ENCODE measurements at regions not wholly inside any gene's neighbourhood (a gene's known extent, or its start where the extent isn't known, plus 50 kb on each side); places are given as distances from the start of the nearest gene placed in this dataset.

DNA sequence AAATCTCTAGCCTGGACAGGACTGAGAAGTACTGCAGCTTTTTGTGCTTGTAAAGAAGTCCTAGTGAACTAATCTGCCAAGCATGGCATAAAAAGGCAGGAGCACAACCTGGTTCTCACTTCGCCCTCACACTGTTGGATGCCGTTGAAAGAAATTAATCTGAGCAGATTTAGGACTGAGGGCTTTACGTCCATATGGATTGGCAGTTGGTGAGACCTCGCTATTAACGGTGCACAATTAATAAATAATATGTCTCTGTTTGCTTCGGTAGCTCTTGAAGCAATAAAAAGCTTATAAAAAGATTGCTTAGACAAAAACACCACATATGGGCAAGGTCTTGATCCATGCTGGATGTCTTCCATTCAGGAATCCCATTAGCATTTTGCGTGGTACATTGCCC, 185.6 kb upstream of the EPHA7 start:
- DNase-seq: no peak

DNA sequence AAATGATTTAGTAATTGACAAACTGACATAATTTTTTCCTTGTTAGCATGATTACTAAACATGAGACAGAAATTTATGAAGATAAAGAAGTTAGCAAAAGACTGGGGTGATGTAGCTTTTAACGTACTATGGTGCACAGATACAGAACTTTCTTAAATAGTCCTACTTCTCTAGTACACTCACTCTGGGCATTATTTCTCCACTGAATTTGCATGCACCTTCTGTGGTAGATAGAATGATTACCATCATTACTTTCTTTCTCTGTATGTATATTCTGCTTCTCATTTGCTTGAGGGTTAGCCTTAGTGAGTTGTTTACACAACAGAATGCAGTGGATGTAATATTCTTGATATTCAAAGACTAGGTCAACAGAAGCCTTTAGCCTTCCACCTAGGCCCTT, 173.1 kb upstream of the EPHA7 start:
- peak; percentile 13 for DNase-seq

DNA sequence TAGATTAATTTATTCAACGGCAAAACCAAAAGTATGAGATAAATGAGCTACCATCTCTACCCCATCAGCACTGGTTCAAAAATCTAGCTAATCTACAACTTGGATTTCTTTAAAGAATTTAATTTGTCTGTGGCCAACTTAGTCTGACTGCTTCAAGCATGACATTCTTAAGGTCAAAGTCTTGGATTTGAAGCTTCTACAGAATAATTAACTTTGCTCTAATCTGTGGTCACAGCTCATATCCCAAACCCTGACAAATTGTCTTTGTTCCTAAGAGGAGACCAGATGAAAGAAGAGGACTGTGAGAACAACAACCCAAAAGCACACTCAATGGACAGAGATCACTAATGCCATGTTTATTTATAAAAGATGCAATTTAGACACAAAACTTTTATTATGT, 166.9 kb upstream of the EPHA7 start:
- no peak for DNase-seq

DNA sequence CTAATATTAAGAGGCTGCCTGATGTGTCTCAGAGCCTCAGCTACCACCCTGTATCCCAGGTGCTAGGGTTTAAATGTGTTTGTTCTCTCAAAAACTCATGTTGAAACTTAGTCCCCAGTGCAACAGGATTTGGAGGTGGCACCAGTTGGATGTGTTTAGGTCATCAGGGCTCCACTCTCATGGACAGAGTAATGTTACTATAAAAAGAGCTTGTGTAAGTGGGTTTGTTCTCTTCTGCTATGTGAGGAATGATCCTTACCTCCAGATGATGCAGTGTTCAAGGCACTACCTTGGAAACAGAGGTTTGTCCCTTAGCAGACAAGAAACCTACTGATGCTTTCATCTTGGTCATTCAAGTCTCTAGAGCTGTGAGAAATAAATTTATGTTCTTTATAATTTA, 164.9 kb upstream of the EPHA7 start:
- DNase-seq: no peak

DNA sequence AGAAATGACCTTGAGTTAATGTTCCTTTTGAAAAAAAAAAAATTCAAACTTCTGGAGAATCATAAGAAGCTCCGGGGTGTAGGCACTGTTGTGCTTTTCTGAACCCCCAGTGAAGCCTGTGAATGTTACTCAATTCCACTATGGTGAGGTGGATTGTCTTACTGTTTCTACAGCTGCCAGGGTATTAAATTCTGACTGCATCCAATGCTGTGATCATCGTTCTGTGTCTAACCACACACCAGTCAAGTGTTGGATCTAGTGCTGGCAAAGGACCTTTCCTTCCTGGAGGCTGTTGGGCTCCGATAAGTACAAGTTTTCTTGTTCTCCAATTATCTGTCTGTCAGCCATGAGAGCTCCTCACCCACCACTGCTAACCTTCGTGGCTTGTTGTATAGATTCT, 162.0 kb upstream of the EPHA7 start:
- no peak for DNase-seq

DNA sequence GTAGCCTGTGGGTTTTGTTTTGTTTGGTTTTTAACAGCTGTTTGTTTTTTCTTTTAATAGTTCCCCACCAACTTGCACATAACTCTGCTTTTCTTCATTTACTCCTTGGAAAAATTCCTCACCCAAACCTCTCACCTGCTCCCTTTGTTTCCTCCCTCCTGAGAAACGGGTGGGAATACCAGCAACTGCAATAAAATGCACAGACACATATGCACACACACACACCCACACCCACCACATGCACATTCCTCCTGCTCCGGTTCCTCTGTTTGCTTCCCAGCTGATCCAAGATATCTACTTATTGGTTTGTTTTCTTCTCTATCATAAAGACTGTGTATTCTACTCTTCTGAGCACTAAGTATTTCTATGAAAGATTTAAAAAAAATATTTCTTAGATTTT, 161.1 kb upstream of the EPHA7 start:
- no peak for DNase-seq

DNA sequence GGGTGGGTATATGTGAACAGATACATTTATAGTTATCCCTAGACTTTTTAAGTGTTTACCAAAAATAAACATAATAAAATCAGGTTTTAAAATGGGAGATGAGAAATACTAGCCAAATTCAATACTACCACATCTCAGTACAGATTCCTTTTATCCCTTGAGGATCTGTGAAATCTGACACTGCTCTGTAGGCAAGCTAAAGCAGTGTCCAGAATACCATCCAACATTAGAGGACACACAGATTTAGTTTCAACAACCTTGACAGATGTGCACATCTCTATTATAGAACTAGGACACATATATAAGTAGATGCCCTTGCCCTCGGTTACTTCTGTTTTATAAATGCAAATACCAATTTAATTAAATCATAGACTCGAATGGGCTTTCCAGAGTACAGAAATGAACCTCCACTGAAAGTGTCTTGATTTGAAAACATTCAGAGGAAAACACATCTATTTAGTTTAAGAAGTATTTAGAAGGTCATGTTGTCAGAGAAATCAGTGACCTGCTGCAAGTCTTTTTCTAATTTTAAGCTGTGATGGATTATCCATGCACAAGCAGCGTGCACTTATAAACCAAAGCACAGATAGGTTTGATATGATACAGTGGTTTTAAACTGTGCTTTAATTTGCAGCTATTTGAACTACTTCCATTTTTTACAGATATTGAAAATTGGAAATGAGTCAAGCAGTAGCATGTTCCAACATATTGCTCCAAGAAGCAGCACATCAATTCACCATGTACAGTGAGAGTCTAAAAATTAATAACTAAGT, 156.3 kb upstream of the EPHA7 start:
- DNase-seq: no peak

DNA sequence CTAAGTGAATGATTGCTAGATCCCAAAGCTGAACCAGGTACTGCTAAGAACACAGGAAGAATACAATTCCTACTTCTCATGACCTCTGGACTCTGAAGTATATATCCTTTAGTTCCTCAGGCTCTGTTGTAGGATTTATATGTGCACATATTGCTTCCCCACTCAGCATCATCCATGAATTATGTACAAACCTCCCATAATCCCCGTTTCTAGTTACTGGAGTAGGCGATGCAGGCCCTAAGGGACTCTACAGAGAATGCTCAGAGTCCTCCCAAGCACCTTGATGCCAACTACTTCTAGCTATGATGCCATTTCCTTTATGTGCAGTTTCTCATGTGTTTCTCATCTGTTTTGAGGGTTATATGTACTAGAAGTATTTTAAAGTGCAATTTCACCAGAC, 154.9 kb upstream of the EPHA7 start:
- no peak for DNase-seq

DNA sequence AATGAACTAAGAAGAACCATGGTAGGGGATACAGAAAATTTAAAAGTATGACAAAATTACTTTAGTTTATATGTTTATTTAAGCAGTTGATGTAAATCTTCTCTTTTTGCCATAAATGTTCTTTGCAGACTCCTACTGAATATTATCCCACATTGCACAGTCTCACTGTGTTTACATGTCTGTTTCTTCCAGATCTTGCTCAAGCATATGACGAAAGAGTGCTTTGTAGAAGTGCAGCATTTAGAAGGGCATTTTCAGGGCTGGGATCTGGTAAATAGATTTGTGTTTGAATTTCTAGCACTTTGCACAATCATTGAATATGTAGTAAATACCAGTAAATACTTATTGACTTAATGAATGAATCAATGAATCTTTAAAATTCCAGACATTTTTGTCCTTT, 152.0 kb upstream of the EPHA7 start:
- no peak for DNase-seq

DNA sequence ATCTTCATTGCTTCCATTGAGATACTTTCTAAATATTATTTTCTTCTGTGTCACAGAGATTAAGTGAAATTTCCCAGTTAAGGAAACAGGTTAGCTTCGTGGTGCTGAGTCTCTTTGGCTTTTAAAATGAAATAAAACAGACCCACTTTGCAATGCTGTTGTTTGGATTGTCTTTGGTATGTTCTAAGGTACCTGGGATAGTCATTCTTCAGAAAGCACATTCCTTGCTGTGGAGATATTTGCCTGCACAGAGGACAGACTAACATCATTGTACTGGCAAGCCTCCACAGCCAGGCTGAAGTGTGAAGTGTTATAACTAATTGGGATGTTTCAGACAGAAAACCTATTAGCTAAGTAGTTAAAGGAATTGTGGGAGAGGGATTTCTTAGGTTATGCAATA, 148.8 kb upstream of the EPHA7 start:
- DNase-seq: no peak

DNA sequence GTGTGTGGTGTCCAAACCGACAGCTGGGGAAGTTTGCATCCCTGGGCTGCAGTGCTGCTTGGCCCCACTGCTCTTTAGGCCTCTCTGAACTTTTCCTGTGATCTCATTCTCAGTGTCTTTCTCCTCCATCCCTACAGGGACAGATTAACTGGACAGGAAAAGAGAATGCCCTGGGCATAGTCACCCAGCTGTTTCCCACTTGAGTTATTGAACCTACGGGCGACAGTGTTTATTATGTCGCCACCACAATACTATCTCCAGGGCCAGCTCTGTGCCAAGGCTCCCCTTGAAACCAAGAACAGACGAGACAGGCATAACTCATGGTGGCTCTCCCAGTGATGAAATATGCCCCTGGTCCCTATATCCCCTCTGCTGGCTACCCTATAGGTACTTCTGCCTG, 147.8 kb upstream of the EPHA7 start:
- no peak for DNase-seq

DNA sequence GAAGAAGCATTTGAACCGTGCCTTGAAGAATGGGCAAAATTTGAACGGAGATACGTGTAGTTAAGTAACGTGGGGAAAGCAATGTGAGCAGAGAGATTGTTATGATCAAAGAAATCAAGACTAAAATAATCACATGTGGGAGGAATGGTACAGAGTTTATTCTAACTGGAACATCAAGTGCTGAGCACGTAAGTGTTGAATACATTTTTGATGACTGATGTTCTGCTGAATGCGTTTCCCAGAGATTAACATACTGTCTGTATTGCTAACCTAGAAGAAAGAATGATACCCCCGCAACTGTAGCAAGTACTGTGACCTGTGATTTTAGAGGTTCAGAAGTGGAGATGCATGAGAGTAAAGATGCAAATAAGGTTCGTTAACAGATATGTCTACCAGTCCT, 146.9 kb upstream of the EPHA7 start:
- DNase-seq: no peak

DNA sequence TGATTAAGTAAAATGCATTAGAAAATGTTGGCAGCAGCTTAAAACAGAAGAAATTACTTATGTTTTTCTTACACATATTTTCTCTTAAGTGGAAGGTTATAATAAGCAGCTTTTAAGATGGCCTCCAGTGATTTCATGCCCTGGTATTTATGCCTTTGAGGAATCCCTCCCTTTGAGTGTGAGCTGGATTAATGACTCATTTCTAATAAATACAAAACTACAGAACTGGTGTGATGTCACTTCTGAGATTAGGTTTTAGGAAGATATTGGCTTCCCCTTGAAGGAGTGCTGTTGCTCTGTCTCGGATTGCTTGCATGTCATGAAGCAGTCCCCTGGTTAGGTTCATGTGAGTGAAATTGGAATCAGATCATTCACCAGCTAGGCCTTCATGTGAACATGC, 143.2 kb upstream of the EPHA7 start:
- no peak for DNase-seq

DNA sequence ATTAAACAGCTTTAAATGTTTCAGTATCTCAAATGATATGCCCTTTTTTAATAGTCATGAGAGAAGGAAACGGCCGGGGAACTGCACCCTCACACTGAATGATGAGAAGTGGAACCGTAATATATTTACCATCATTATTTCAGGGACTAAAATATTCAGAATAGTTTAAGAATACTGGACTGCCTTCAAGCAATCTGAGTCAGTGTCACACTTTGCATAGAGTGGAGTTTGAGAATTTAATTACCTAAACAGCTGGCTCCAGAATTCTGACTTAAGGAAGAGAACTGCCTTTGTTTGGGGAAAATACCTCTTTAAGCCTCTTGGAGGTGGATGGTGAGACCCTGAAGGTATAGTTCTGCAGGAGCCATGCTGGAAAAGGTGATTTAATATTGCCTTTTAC, 135.9 kb upstream of the EPHA7 start:
- no peak for DNase-seq

DNA sequence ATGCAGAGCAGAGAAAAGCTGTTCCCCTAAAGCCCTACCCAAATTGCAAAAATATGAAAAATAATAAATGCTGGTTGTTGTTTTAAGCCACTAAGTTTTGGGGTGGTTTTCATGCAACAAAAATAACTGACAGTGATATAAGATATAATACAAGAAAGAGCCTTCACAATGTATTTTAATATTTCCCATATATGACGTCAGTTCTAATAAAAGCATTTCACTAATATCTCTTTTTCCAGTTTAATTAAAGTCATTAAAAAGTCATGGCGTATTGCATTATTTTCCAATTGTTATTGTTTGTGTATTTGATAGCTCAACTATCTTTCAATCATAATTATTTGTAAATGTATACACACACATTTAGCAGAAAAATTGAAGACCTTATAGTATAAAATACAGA, 134.7 kb upstream of the EPHA7 start:
- DNase-seq: no peak

DNA sequence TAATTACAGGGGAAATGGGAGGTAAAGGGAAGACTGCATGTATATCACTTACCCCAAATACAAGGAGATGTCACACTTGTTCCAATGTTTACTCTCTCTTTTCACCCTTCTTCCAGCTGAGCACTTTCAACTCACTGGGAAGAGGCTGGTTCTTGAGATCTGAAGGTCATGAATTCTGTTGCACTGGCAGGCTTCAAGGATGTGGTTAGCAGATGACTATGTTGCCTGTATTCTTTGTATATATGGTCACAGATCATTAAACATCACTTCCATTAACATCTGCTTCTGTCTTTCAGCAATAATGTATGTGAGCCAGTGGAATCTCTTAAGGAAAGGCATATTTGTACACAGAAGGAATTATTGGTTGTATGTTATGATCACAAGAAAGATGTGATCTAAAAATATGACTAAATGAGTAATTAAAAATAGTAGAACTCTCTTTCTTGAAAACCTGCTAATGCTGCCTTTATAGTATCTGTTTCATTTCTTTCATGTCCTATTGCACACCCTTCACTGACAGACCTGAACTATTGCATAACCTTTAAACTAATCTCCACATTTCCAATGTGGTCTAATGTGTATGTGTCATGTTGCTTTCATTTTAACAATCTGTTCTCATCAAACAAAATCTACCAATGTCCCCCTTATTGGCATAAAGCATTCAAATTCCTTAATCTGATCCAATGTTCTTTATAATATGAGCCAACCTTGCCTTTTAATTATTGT, 131.4 kb upstream of the EPHA7 start:
- peak; percentile 64 for DNase-seq

DNA sequence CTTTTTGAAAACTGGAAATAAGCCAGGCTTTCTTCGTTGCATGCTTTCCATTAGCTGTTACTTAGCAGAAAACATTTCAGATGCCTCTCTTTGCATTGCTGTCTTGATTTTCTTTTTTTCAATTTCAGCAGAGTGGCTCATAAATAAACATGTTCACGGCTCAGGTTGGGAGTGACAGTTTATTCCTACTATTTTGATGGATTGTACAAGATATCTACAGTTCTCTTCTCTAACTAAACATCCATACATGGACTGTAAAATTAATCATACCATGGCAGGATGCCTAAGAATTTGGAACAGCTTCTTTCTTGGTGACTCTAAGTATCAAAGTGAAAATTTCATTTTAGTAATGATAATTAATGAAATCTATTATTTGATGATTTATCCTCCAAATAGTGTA, 130.5 kb upstream of the EPHA7 start:
- no peak for DNase-seq

DNA sequence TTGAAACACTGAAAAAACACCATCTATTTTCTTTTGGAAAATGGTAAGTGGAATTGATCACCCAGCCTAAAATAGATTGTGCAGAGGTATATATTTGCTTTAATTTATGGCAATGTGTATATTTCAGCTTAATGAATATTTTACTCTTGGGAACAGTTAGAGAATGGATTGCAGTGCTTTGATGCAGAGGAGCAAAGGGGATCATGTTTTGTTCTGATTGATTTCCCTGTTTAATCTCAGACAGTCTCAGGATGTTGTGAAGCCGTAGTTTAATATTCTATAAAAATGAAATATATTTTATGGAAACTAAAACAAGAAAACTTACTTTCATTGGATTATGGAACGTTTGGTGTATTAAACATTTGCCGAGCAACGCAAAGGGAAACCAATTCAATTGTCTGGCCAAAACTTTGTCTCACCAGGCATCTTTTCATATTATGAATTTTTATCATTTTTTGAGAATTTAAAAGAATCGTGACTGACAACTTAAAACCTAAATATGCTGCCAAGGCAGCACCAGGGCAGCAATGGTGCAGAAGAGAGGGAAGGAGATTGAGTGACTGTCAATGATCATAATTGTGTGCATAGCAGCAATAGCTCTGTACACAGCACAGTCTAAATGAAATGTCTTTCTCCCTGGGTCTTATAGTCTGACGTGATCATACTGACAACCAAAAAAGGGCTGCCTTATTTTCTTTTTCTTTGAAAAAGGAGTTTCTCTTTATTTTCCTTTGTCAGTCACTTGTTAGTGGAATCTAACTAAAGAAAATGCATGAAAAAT, 105.5 kb upstream of the EPHA7 start:
- no peak for DNase-seq

DNA sequence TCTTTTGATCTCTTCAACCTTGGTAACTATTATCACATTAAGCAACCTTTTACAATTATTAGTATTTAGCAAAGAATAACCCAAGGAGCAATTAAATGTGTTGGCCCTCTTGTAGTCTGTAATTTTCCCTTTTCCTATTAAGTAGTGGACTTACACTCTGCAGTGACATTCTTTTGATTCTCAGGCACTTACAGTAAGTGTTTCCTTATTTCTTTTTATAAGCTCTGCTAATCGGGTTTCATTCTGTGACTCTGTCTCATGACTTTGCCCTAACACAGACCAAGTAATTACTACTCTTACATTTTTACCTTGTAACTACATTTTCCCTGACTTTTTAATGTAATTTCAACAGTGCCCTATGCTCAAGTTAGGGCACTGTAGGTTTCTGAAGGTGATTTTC, 104.0 kb upstream of the EPHA7 start:
- no peak for DNase-seq

DNA sequence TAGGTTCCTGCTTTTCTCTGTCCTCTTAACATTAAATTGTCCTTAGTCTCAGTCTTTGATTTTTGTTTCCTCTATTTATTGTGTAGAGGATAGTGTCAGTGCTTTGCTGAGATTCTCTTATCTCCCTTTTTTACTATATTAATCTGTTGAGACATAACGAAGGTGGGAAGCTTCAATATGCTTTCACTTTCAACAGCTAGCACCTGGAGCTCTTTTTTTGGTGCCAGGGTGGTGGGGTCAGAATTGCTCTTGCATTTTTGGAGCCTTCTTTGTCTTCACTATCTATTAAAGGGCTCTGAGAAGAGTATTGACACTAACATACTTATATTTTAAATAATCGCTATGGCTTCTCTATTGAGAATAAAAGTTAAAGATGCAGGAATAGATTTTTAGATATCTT, 97.1 kb upstream of the EPHA7 start:
- no peak for DNase-seq

DNA sequence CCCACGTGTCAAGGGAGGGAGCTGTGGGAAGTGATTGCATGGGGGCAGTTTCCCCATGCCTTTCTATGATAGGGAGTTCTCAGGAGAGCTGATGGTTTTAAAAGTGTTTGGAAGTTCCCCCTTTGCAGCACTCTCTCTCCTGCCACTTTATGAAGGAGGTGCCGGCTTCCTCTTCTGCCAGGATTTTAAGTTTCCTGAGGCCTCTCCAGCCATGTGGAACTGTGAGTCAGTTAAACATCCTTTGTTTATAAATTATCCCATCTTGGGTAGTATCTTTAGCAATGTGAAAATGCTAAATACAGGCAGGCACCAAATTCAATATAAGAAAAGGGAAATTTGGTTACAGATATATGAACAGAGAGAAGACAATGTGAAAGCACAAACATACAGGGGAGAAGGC, 96.4 kb upstream of the EPHA7 start:
- no peak for DNase-seq

DNA sequence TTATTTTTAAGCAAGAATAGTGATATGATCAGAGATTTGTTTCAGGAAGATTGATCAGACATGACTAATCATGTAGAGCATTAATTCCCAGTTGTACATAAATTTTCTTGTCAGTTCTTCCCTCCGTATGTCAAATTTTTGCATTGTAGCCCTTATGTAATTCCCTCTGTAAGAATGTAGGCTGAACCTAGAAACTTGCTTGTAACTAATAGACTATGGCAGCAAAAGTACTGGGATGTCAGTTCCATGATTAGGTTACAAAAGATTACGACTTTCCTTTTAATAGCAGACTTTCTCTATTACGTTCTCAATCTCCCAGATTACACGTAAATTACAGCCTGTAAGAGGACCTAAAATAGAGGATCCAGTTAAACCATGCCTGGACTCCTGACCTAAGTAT, 79.4 kb upstream of the EPHA7 start:
- DNase-seq: no peak

DNA sequence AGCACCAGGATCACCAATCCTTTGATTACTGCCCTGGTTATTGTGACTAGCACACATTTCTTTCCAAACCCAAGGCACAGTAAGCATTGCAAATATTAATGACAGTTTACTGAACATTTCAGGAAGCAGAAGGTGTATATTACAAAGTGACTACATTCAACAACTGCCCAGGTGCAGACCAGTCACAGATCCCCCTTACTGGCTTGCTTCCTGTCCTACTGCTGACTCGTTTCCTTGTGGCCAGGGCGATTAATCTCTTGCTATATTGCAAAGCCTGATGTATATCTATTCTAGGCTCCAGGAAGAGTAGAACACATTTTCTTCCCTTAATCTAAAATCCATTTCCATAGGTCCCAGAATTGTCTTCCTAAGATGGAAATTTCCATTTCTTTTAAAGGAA, 77.2 kb upstream of the EPHA7 start:
- DNase-seq: no peak

DNA sequence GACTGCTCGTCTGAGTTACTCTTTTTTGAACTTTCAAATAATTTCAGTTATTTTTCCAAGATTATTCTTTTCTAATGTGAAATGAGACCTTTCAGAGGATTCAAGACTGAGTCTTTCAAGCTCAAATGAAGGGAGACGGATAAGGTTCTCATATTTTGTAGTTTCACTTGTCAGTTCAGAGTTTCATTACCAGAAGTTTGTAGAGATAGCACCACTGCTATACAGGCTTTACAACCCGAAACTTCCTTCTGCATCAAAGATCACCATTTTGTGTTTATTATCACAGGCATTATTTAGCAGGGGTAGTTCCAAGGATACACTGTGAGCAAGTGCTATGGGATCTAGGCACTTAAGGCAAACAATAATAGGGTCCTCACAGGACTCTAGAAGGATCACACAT, 74.7 kb upstream of the EPHA7 start:
- DNase-seq: no peak

Measured in NCI-H526 treated with DMSO at 0.1 percent for 48 hours (cell line).